ENCODE measurements at regions not wholly inside any gene's neighbourhood (a gene's known extent, or its start where the extent isn't known, plus 50 kb on each side); places are given as distances from the start of the nearest gene placed in this dataset.

GRCh38 chr22:27504360-27505253 is 296.9 kb downstream of the MN1 start:
- intact Hi-C loops (cut with DNase I): no loop called here
- Histone ChIP-seq H3K9me3 (no peaks in the 10 kb centered on the region), H3K27ac (no peak overlapping the region), H3K27me3 (no peaks in the 10 kb centered on the region), H3K4me3 (no peak overlapping the region), H3K36me3 (no peaks in the 10 kb centered on the region), H3K4me1 (peaks cover 0 to 15% of the 10 kb centered on the region in 2 donors)
- DNase-seq (ENCODE audit: low spot score in 2 of 2): no peak
- TF ChIP-seq CTCF (IDR thresholded peaks at IDR 0.05): no peak

GRCh38 chr22:27507111-27507611 is 294.4 kb downstream of the MN1 start:
- no peak for DNase-seq (ENCODE audit: low spot score in 2 of 2)
- H3K27me3 ChIP-seq: no peaks in the 10 kb centered on the region
- H3K27ac ChIP-seq: no peak overlapping the region
- no peaks in the 10 kb centered on the region for H3K36me3 ChIP-seq
- H3K4me1 ChIP-seq: peaks cover 2 to 27% of the 10 kb centered on the region in 2 donors
- no peaks in the 10 kb centered on the region for H3K9me3 ChIP-seq
- intact Hi-C loops (cut with DNase I): no loop called here
- H3K4me3 ChIP-seq: no peak overlapping the region
- no peak for TF ChIP-seq CTCF (IDR thresholded peaks at IDR 0.05)

- Histone ChIP-seq H3K9me3 (no peaks in the 10 kb centered on the region), H3K4me1 (peaks cover 3 to 35% of the 10 kb centered on the region in 2 donors)
Observed at GRCh38 chr22:27507935-27508526, 293.5 kb downstream of the MN1 start.

GRCh38 chr22:27509132-27509920 is 292.2 kb downstream of the MN1 start:
- intact Hi-C loops (cut with DNase I): no loop called here
- H3K4me3 ChIP-seq: no peak overlapping the region
- H3K9me3 ChIP-seq: no peaks in the 10 kb centered on the region
- no peaks in the 10 kb centered on the region for H3K36me3 ChIP-seq
- peaks cover 3 to 35% of the 10 kb centered on the region in 2 donors for H3K4me1 ChIP-seq
- no peak overlapping the region for H3K27ac ChIP-seq
- DNase-seq (ENCODE audit: low spot score in 2 of 2): no peak
- H3K27me3 ChIP-seq: no peaks in the 10 kb centered on the region
- no peak for TF ChIP-seq CTCF (IDR thresholded peaks at IDR 0.05)

More at GRCh38 chr22:27507935-27508526, 293.5 kb downstream of the MN1 start:
- Histone ChIP-seq H3K27me3 (no peaks in the 10 kb centered on the region), H3K36me3 (no peaks in the 10 kb centered on the region), H3K27ac (no peak overlapping the region), H3K4me3 (no peak overlapping the region)
- intact Hi-C loops (cut with DNase I): no loop called here
- no peak for DNase-seq (ENCODE audit: low spot score in 2 of 2)
- no peak for TF ChIP-seq CTCF (IDR thresholded peaks at IDR 0.05)

GRCh38 chr22:27510024-27510423 is 291.5 kb downstream of the MN1 start:
- Histone ChIP-seq H3K27me3 (no peaks in the 10 kb centered on the region), H3K36me3 (no peaks in the 10 kb centered on the region), H3K9me3 (no peaks in the 10 kb centered on the region), H3K27ac (peak overlapping the region in 1 of 2 donors; percentile 80), H3K4me1 (peaks cover 6 to 40% of the 10 kb centered on the region in 2 donors), H3K4me3 (no peak overlapping the region)
- intact Hi-C loops (cut with DNase I): loop anchor here (5.0 to 10.0 kb wide), 4 partner anchors 88 to 625 kb away; no protein-coding TSS in a partner anchor
- no peak for DNase-seq (ENCODE audit: low spot score in 2 of 2)
- no peak for TF ChIP-seq CTCF (IDR thresholded peaks at IDR 0.05)
